Upper lobe of left lung (tissue), 4 donors: ENCODE measurements at regions not wholly inside any gene's neighbourhood (a gene's known extent, or its start where the extent isn't known, plus 50 kb on each side); places are given as distances from the start of the nearest gene placed in this dataset.
"Not testable (repeated sequence)": the region's sequence is repeated elsewhere in the genome, so short reads cannot be mapped to it uniquely, and the experiment has no call there.

Experiments used
- EP300 ChIP-seq, 4 donors: sonication (generic); formaldehyde crosslinking; IDR thresholded peaks; one replicate each; pipeline ENCODE4 v1.5.1; 2017; ENCODE audit warnings: antibody characterized with exemption in 4 of 4, control low read depth in 2 of 4
- POLR2A ChIP-seq, 4 donors: fragments of 450-650 bp; IDR thresholded peaks; one replicate each; pipeline ENCODE4 v1.5.1; 2016 to 2017; ENCODE audit warnings: antibody characterized with exemption in 4 of 4, mild to moderate bottlenecking in 2 of 4
- POLR2AphosphoS5 ChIP-seq, 2 donors: sonication (generic); formaldehyde crosslinking; IDR thresholded peaks; one replicate each; pipeline ENCODE4 v1.5.1; 2017; ENCODE audit warnings: antibody characterized with exemption in 2 of 2
- TF ChIP-seq, protein P1 (sequence below), 6 experiments: fragments of 450-650 bp in 4 of 6; fragments of 200-600 bp in 2 of 6; sonication (generic) in 2 of 6; IDR thresholded peaks; one replicate each; pipeline ENCODE4 v1.5.1; 2016 to 2019; ENCODE audit warnings: antibody characterized with exemption in 6 of 6

GRCh38 chr5:40338434-40338833 lies 341.3 kb upstream of the PTGER4 start:
- not testable (repeated sequence) for TF ChIP-seq EP300, POLR2AphosphoS5, POLR2A (IDR thresholded peaks at IDR 0.05)
- TF ChIP-seq, protein P1, sequence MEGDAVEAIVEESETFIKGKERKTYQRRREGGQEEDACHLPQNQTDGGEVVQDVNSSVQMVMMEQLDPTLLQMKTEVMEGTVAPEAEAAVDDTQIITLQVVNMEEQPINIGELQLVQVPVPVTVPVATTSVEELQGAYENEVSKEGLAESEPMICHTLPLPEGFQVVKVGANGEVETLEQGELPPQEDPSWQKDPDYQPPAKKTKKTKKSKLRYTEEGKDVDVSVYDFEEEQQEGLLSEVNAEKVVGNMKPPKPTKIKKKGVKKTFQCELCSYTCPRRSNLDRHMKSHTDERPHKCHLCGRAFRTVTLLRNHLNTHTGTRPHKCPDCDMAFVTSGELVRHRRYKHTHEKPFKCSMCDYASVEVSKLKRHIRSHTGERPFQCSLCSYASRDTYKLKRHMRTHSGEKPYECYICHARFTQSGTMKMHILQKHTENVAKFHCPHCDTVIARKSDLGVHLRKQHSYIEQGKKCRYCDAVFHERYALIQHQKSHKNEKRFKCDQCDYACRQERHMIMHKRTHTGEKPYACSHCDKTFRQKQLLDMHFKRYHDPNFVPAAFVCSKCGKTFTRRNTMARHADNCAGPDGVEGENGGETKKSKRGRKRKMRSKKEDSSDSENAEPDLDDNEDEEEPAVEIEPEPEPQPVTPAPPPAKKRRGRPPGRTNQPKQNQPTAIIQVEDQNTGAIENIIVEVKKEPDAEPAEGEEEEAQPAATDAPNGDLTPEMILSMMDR (IDR thresholded peaks at IDR 0.05): not testable (repeated sequence)
